ENCODE measurements at regions not wholly inside any gene's neighbourhood (a gene's known extent, or its start where the extent isn't known, plus 50 kb on each side); places are given as distances from the start of the nearest gene placed in this dataset.

DNA sequence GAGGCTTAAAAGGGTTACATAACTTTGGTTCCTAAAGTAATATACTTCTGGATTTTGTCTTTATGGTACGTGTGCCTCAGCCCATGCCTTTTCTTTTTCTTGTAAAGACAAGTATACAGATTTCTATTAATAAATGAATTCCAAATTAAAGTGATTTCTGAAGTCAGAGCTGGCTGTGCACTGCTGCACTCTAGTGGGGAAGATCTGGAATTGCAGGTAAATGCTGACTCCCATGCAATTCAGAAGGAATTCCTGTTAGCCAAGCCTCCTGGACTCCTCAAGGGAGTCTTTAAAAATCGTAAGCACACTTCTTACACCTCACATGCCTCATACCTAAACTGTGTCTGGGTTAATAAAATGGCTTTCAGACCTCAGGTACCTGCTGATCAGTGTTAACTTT lies 118.4 kb upstream of the SLC7A1 start:
- no peak for TF ChIP-seq POLR2A (IDR thresholded peaks at IDR 0.05)
- peak in 2 of 6 experiments; percentile 21 to 29 for TF ChIP-seq CTCF (IDR thresholded peaks at IDR 0.05)
- H3K27me3 ChIP-seq, result no peaks in the 10 kb centered on the region
- no peak for DNase-seq
- H3K9me3 ChIP-seq, result no peaks in the 10 kb centered on the region
- no peaks in the 10 kb centered on the region for H3K36me3 ChIP-seq
- intact Hi-C loops (cut with DNase I), result loop anchor here (10.0 kb wide), 1 partner anchor 209 kb away; no protein-coding TSS in a partner anchor
- no peak overlapping the region for H3K4me3 ChIP-seq (replicated peaks in 1 of 3)
- WGBS, 2 donors, result 73 to 80% methylated on average over 2 of the region's 2 CpGs
- no peak overlapping the region for H3K27ac ChIP-seq
- H3K4me1 ChIP-seq, result peaks cover 0 to 13% of the 10 kb centered on the region in 2 donors

DNA sequence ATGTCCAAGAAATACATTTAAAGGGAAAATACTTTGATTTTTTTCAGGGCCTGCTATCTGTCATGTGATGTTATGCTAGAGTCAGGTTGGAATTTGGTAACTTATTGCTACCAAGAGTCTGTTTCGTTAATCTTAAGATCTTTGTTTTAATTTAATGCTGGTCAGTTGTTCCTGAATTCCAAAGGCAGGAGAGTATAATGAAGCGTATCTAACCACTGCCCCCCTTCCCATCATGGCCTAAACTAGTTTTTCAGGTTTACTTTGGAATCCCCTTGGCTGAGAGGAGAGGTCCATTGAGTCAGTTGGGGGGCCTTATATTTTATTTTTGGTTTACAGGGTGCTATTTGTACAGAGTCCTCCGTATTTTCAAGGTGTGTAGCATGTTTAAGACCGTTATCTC lies 116.3 kb upstream of the SLC7A1 start:
- no peaks in the 10 kb centered on the region for H3K36me3 ChIP-seq
- intact Hi-C loops (cut with DNase I), result loop anchor here (10.0 kb wide), 1 partner anchor 207 kb away; no protein-coding TSS in a partner anchor
- TF ChIP-seq POLR2A (IDR thresholded peaks at IDR 0.05) (no peak), CTCF (IDR thresholded peaks at IDR 0.05) (no peak)
- peaks cover 0 to 13% of the 10 kb centered on the region in 2 donors for H3K4me1 ChIP-seq
- no peaks in the 10 kb centered on the region for H3K9me3 ChIP-seq
- DNase-seq, result peak in 1 of 2 donors; percentile 12
- H3K27me3 ChIP-seq, result no peaks in the 10 kb centered on the region
- H3K4me3 ChIP-seq (replicated peaks in 1 of 3), result no peak overlapping the region
- H3K27ac ChIP-seq, result no peak overlapping the region
- 26 to 33% methylated on average over 4 of the region's 4 CpGs for WGBS, 2 donors

DNA sequence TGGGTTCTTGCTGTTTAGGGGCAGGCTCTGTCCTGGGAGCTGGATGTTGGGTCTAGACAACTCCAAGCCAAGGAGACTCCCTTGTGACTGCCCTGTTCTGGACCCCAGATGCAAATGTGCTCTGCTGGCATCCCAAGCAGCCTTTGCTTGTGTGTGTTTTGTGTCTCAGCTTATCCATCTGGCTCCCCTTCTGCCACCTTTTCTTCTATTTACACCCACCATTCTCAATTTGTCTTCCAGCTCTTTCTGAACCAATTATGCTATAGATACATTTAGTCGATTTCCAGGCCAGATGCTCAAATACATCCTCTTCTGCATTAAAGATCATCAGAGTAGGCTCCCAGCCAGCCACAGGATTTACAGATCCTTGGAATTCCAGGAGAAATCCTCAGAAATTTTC lies 115.0 kb upstream of the SLC7A1 start:
- Histone ChIP-seq H3K36me3 (no peaks in the 10 kb centered on the region), H3K27me3 (no peaks in the 10 kb centered on the region), H3K9me3 (no peaks in the 10 kb centered on the region), H3K27ac (no peak overlapping the region), H3K4me1 (peaks cover 0 to 13% of the 10 kb centered on the region in 2 donors), H3K4me3 (replicated peaks in 1 of 3) (no peak overlapping the region)
- no peak for TF ChIP-seq POLR2A (IDR thresholded peaks at IDR 0.05)
- WGBS, 2 donors, result 86 to 94% methylated on average over 1 of the region's 1 CpG
- intact Hi-C loops (cut with DNase I), result loop anchor here (10.0 kb wide), 1 partner anchor 206 kb away; no protein-coding TSS in a partner anchor
- DNase-seq, result no peak

GRCh38 chr13:29709407-29710069 lies 114.0 kb upstream of the SLC7A1 start:
- Histone ChIP-seq H3K4me3 (replicated peaks in 1 of 3) (no peak overlapping the region), H3K36me3 (no peaks in the 10 kb centered on the region), H3K9me3 (no peaks in the 10 kb centered on the region), H3K27ac (no peak overlapping the region), H3K27me3 (no peaks in the 10 kb centered on the region), H3K4me1 (peaks cover 0 to 23% of the 10 kb centered on the region in 2 donors)
- intact Hi-C loops (cut with DNase I), result loop anchor here (10.0 kb wide), 1 partner anchor 205 kb away; no protein-coding TSS in a partner anchor
- DNase-seq, result no peak
- no peak for TF ChIP-seq CTCF (IDR thresholded peaks at IDR 0.05)
- no peak for TF ChIP-seq POLR2A (IDR thresholded peaks at IDR 0.05)
- WGBS, 2 donors, result 76 to 78% methylated on average over 14 of the region's 14 CpGs

- Histone ChIP-seq H3K27me3 (no peaks in the 10 kb centered on the region), H3K27ac (no peak overlapping the region), H3K4me3 (replicated peaks in 1 of 3) (no peak overlapping the region), H3K4me1 (peaks cover 0 to 29% of the 10 kb centered on the region in 2 donors), H3K36me3 (no peaks in the 10 kb centered on the region), H3K9me3 (no peaks in the 10 kb centered on the region)
- no peak for DNase-seq
- intact Hi-C loops (cut with DNase I), result no loop called here
- 72 to 80% methylated on average over 7 of the region's 7 CpGs for WGBS, 2 donors
- TF ChIP-seq POLR2A (IDR thresholded peaks at IDR 0.05) (no peak), CTCF (IDR thresholded peaks at IDR 0.05) (peak in 2 of 6 experiments; percentile 15 to 17)
These were observed 112.5 kb upstream of the SLC7A1 start for GRCh38 chr13:29707876-29708543.
